ENCODE measurements at regions not wholly inside any gene's neighbourhood (a gene's known extent, or its start where the extent isn't known, plus 50 kb on each side); places are given as distances from the start of the nearest gene placed in this dataset.
A peak's percentile ranks its signal among the peaks of the same experiment; 100 is the strongest.
"Not testable (repeated sequence)": the region's sequence is repeated elsewhere in the genome, so short reads cannot be mapped to it uniquely, and the experiment has no call there.

GRCh38 chr16:35102780-35103403 lies 1643.5 kb downstream of the TP53TG3F start:
- H3K36me3 ChIP-seq (ENCODE audit: control insufficient read depth, low read length), result no peaks in the 10 kb centered on the region
- H3K27ac ChIP-seq (ENCODE audit: low read depth, low read length), result no peak overlapping the region
- no peak overlapping the region for H3K4me3 ChIP-seq (ENCODE audit: low read length)
- no peaks in the 10 kb centered on the region for H3K79me2 ChIP-seq (ENCODE audit: control insufficient read depth, low read length)
- no peaks in the 10 kb centered on the region for H3K9me2 ChIP-seq (replicated peaks; ENCODE audit: control insufficient read depth, low read length)
- no peak overlapping the region for H3K4me2 ChIP-seq (ENCODE audit: low read length)
- TF ChIP-seq CTCF (IDR thresholded peaks at IDR 0.05; ENCODE audit: low read depth, low read length, poor library complexity, severe bottlenecking) (peak; percentile 64), EZH2phosphoT487 (IDR thresholded peaks at IDR 0.05; ENCODE audit: borderline replicate concordance, low read length) (no peak)
- no peaks in the 10 kb centered on the region for H3K4me1 ChIP-seq (ENCODE audit: control insufficient read depth, low read length)
- no peaks in the 10 kb centered on the region for H3F3A ChIP-seq (ENCODE audit: control insufficient read depth, insufficient read depth)
- H4K20me1 ChIP-seq (ENCODE audit: control insufficient read depth, insufficient read depth, low read depth, low read length), result no peaks in the 10 kb centered on the region
- H3K9me3 ChIP-seq (ENCODE audit: control insufficient read depth, insufficient read depth, low read length), result no peaks in the 10 kb centered on the region
- H3K27me3 ChIP-seq (ENCODE audit: control insufficient read depth, low read length), result no peaks in the 10 kb centered on the region

- not testable (repeated sequence) for H3K9me2 ChIP-seq (replicated peaks; ENCODE audit: control insufficient read depth, low read length); H3K27me3 ChIP-seq (ENCODE audit: control insufficient read depth, low read length); H3K79me2 ChIP-seq (ENCODE audit: control insufficient read depth, low read length); H3K27ac ChIP-seq (ENCODE audit: low read depth, low read length); H4K20me1 ChIP-seq (ENCODE audit: control insufficient read depth, insufficient read depth, low read depth, low read length); H3K36me3 ChIP-seq (ENCODE audit: control insufficient read depth, low read length); H3F3A ChIP-seq (ENCODE audit: control insufficient read depth, insufficient read depth); H3K4me3 ChIP-seq (ENCODE audit: low read length); H3K4me1 ChIP-seq (ENCODE audit: control insufficient read depth, low read length); H3K4me2 ChIP-seq (ENCODE audit: low read length); H3K9me3 ChIP-seq (ENCODE audit: control insufficient read depth, insufficient read depth, low read length)
Observed at GRCh38 chr16:35111772-35112171, 1652.4 kb downstream of the TP53TG3F start.

- Histone ChIP-seq H3K9me3 (ENCODE audit: control insufficient read depth, insufficient read depth, low read length) (no peaks in the 10 kb centered on the region), H3K4me3 (ENCODE audit: low read length) (no peak overlapping the region), H3K27ac (ENCODE audit: low read depth, low read length) (no peak overlapping the region), H3K79me2 (ENCODE audit: control insufficient read depth, low read length) (no peaks in the 10 kb centered on the region), H3K27me3 (ENCODE audit: control insufficient read depth, low read length) (no peaks in the 10 kb centered on the region), H4K20me1 (ENCODE audit: control insufficient read depth, insufficient read depth, low read depth, low read length) (no peaks in the 10 kb centered on the region), H3K4me2 (ENCODE audit: low read length) (no peak overlapping the region), H3K36me3 (ENCODE audit: control insufficient read depth, low read length) (no peaks in the 10 kb centered on the region), H3F3A (ENCODE audit: control insufficient read depth, insufficient read depth) (no peaks in the 10 kb centered on the region), H3K9me2 (replicated peaks; ENCODE audit: control insufficient read depth, low read length) (no peaks in the 10 kb centered on the region), H3K4me1 (ENCODE audit: control insufficient read depth, low read length) (no peaks in the 10 kb centered on the region)
- TF ChIP-seq EZH2phosphoT487 (IDR thresholded peaks at IDR 0.05; ENCODE audit: borderline replicate concordance, low read length), result no peak
- no peak for TF ChIP-seq CTCF (IDR thresholded peaks at IDR 0.05; ENCODE audit: low read depth, low read length, poor library complexity, severe bottlenecking)
Observed at GRCh38 chr16:35131429-35131828, 1672.0 kb downstream of the TP53TG3F start.

GRCh38 chr16:35134471-35134870 lies 1675.1 kb downstream of the TP53TG3F start:
- Histone ChIP-seq H3K9me2 (replicated peaks; ENCODE audit: control insufficient read depth, low read length) (no peaks in the 10 kb centered on the region), H3K36me3 (ENCODE audit: control insufficient read depth, low read length) (no peaks in the 10 kb centered on the region), H3K27ac (ENCODE audit: low read depth, low read length) (no peak overlapping the region), H3K27me3 (ENCODE audit: control insufficient read depth, low read length) (no peaks in the 10 kb centered on the region), H3K79me2 (ENCODE audit: control insufficient read depth, low read length) (no peaks in the 10 kb centered on the region), H3K4me2 (ENCODE audit: low read length) (no peak overlapping the region), H3F3A (ENCODE audit: control insufficient read depth, insufficient read depth) (no peaks in the 10 kb centered on the region), H3K9me3 (ENCODE audit: control insufficient read depth, insufficient read depth, low read length) (no peaks in the 10 kb centered on the region), H3K4me1 (ENCODE audit: control insufficient read depth, low read length) (no peaks in the 10 kb centered on the region), H4K20me1 (ENCODE audit: control insufficient read depth, insufficient read depth, low read depth, low read length) (no peaks in the 10 kb centered on the region), H3K4me3 (ENCODE audit: low read length) (no peak overlapping the region)
- no peak for TF ChIP-seq CTCF (IDR thresholded peaks at IDR 0.05; ENCODE audit: low read depth, low read length, poor library complexity, severe bottlenecking)
- no peak for TF ChIP-seq EZH2phosphoT487 (IDR thresholded peaks at IDR 0.05; ENCODE audit: borderline replicate concordance, low read length)

Data from DOHH2 (cell line).